Progenitor cell of endocrine pancreas (in vitro differentiated cells): ENCODE measurements at regions not wholly inside any gene's neighbourhood (a gene's known extent, or its start where the extent isn't known, plus 50 kb on each side); places are given as distances from the start of the nearest gene placed in this dataset.
A peak's percentile ranks its signal among the peaks of the same experiment; 100 is the strongest.

Experiments used
- DNase-seq: peaks from one replicate; pipeline ENCODE4 v3.0.0; 2021; ENCODE audit warnings: low spot score; ENCODE audit not compliant: unreplicated experiment
- H3K27ac Mint-ChIP-seq: 2 replicates; pipeline ENCODE4 v1.8.0; 2021; ENCODE audit warnings: mild to moderate bottlenecking, moderate library complexity, mixed read lengths
- H3K27me3 Mint-ChIP-seq: 2 replicates; pipeline ENCODE4 v1.8.0; 2021; ENCODE audit warnings: mixed read lengths
- H3K36me3 Mint-ChIP-seq: 2 replicates; pipeline ENCODE4 v1.8.0; 2022; ENCODE audit warnings: mixed read lengths; ENCODE audit not compliant: insufficient read depth
- H3K4me1 Mint-ChIP-seq: 2 replicates; pipeline ENCODE4 v1.8.0; 2021; ENCODE audit warnings: low read depth, mixed read lengths
- H3K4me3 Mint-ChIP-seq: 2 replicates; pipeline ENCODE4 v1.8.0; 2021; ENCODE audit warnings: low read depth, mild to moderate bottlenecking, moderate library complexity, mixed read lengths
- H3K9me3 Mint-ChIP-seq: 2 replicates; pipeline ENCODE4 v1.8.0; 2021; ENCODE audit warnings: low read depth, mixed read lengths
- TF ChIP-seq, protein P1 (sequence below): fragments of 200-600 bp; sonication (generic); IDR thresholded peaks from one replicate; pipeline ENCODE4 v1.5.0; 2021; ENCODE audit warnings: antibody characterized with exemption, mild to moderate bottlenecking; ENCODE audit not compliant: unreplicated experiment

DNA sequence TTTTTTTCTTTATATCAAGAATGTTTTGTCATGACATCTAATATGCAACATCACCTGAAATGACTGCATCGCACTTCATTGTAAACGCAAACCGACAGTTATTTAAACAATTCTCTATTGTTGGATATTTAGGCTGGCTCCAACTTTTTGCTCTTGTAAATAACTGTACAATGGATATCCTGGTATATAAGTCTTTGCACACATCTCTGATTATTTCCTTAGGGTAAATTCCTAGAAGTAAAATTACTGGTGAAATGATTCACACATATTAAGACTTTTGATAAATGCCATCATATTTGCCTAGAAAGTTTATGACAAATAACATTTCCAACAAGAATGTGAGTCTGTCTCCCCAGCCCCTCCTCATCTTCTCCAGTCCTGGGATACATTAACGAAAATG lies 154.7 kb downstream of the TFAP2C start:
- Mint-ChIP-seq H3K9me3 (no peaks in the 10 kb centered on the region), H3K27ac (no peak overlapping the region), H3K36me3 (no peaks in the 10 kb centered on the region), H3K4me1 (peaks cover 2% of the 10 kb centered on the region), H3K4me3 (no peak overlapping the region), H3K27me3 (peaks cover 19% of the 10 kb centered on the region)
- no peak for DNase-seq
- TF ChIP-seq, protein P1, sequence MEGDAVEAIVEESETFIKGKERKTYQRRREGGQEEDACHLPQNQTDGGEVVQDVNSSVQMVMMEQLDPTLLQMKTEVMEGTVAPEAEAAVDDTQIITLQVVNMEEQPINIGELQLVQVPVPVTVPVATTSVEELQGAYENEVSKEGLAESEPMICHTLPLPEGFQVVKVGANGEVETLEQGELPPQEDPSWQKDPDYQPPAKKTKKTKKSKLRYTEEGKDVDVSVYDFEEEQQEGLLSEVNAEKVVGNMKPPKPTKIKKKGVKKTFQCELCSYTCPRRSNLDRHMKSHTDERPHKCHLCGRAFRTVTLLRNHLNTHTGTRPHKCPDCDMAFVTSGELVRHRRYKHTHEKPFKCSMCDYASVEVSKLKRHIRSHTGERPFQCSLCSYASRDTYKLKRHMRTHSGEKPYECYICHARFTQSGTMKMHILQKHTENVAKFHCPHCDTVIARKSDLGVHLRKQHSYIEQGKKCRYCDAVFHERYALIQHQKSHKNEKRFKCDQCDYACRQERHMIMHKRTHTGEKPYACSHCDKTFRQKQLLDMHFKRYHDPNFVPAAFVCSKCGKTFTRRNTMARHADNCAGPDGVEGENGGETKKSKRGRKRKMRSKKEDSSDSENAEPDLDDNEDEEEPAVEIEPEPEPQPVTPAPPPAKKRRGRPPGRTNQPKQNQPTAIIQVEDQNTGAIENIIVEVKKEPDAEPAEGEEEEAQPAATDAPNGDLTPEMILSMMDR, result no peak

DNA sequence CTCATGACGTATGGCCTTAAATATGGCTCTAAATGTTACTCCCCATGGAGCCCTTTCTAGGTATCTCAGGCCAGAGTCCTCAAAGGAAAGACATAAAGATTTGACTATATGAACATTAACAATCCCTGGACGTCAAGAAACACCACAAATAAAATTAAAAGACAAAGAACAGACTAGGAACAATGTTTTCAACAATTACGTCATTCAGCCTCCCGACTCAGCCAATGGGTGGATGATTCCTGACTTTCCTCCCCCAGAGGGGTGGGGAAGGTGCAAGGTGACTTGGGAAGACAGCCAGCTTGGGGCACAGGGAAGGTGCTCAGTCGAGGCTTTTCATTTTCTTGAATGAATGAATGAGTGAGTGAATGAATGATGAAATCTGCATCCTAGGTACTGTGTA lies 157.4 kb downstream of the TFAP2C start:
- Mint-ChIP-seq H3K27ac (no peak overlapping the region), H3K36me3 (no peaks in the 10 kb centered on the region), H3K4me1 (peaks cover under 1% of the 10 kb centered on the region), H3K9me3 (no peaks in the 10 kb centered on the region), H3K4me3 (no peak overlapping the region), H3K27me3 (peaks cover 9% of the 10 kb centered on the region)
- TF ChIP-seq, protein P1, result no peak
- no peak for DNase-seq

DNA sequence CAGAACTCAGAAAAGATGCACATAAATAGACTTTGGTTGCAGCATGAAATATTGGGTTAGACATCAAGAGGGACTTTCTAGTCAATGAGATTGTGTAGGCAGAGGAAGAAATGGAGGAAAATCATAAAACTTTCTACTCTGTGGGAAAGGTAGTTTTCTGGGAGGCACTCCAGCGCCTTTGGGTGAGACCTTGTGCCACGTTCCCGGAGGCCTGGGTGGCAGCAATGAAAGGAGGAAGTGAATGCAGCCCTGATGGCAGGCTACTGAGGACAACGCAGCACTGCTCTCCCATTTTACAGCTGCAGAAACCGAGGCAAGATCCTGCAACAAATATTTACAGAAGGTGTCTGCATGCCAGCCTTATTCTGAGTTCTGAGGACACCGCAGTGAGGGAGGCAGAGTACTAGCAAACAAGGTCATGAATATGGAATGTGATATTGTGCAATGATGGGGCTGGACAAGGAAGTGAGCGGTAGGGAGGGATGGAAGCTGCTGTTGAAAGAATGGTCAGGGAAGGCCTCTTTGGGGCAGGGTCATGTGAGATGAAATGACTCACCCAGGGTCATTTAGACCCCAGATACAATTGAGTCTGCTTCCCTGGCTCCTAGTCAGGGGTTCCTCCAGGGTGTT lies 159.1 kb downstream of the TFAP2C start:
- Mint-ChIP-seq H3K9me3 (no peaks in the 10 kb centered on the region), H3K36me3 (no peaks in the 10 kb centered on the region), H3K27ac (peak overlapping the region; percentile 46)

DNA sequence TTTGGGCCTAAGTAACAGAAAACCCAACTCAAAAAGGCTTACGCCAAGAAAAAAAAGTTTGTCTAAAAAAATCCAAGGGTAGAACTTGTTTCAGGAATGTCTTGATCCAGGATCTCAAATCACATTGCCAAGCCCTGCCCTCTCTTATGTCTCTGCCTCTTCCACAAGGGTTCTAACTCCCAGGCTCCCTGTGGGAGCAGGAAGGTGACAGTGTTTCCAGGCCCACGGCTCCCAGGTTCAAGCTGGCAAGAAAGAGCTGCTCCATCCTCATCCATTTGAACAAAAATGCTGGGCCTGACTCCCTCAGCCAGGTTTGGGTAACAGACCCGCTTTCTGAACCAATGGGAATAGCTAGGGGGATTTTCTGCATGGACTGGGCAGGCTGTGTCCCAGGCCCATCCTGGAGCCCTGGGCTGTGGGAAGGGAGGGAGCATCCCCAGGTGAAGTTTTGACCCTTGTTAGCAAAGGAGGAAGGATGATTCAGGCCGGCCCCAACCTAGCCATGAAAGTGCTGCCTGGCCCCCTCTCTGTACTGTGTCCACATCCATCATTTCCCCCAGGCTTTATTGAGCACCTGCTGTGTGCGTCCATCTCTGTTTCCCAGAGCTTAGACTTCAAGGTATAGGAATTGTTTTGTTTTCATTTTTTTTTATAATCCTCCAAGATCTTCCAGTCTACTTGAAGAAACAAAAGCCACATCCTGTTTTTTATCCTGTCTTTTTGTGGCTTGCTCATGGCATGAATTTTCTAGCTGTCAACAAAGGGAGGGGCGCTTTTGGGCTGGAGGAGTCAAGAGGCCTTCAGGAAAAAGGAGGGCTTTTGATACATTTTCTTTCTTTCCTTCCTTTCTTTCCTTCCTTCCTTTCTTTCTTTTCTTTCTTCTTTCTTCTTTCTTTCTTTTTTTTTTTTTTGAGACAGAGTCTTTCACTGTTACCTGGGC lies 159.8 kb downstream of the TFAP2C start:
- no peak for DNase-seq

More for the DNA sequence above, 159.1 kb downstream of the TFAP2C start:
- no peaks in the 10 kb centered on the region for H3K4me1 Mint-ChIP-seq
- TF ChIP-seq, protein P1, result no peak
- H3K4me3 Mint-ChIP-seq, result no peak overlapping the region
- no peak for DNase-seq
- H3K27me3 Mint-ChIP-seq, result peaks cover 3% of the 10 kb centered on the region

DNA sequence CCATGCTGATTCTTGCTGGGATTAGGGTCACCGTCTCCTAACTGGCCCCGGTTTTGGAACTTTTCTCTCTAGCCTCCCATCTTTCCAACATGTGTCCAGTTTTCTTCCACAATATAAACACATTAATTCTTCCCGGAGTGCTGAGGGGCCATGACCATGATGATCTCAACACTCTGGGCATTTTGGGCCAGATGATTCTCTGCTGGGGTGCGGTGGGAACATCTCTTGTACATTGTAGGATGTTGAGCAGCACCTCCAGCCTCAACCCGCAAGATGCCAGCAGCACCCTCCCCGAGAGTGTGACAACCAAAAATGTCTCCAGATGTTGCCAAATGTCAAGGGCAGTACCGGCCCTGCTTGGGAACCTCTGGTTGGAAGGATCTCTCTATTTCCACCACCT lies 164.8 kb downstream of the TFAP2C start:
- no peak for DNase-seq
- no peaks in the 10 kb centered on the region for H3K4me1 Mint-ChIP-seq
- no peak overlapping the region for H3K27ac Mint-ChIP-seq

More for the DNA sequence above, 159.8 kb downstream of the TFAP2C start:
- Mint-ChIP-seq H3K9me3 (no peaks in the 10 kb centered on the region), H3K27ac (no peak overlapping the region), H3K36me3 (no peaks in the 10 kb centered on the region), H3K4me3 (no peak overlapping the region), H3K4me1 (no peaks in the 10 kb centered on the region), H3K27me3 (peaks cover 5% of the 10 kb centered on the region)
- TF ChIP-seq, protein P1, result no peak

More for the DNA sequence above, 164.8 kb downstream of the TFAP2C start:
- peaks cover 16% of the 10 kb centered on the region for H3K27me3 Mint-ChIP-seq
- H3K4me3 Mint-ChIP-seq, result no peak overlapping the region
- TF ChIP-seq, protein P1, result no peak
- H3K36me3 Mint-ChIP-seq, result no peaks in the 10 kb centered on the region
- H3K9me3 Mint-ChIP-seq, result peaks cover 10% of the 10 kb centered on the region
